GM21447 (cell line): ENCODE measurements at regions not wholly inside any gene's neighbourhood (a gene's known extent, or its start where the extent isn't known, plus 50 kb on each side); places are given as distances from the start of the nearest gene placed in this dataset.

Source experiments
- ATAC-seq: cut with Tn5 transposase; IDR thresholded peaks from one replicate; pipeline ENCODE4 v1.9.1; 2021; ENCODE audit not compliant: unreplicated experiment

- no peak for ATAC-seq
Observed at GRCh38 chr1:244106837-244107493, 55.9 kb downstream of the ZBTB18 start.

GRCh38 chr1:244111027-244111426, 59.9 kb downstream of the ZBTB18 start:
- ATAC-seq, result no peak

- no peak for ATAC-seq
Observed at GRCh38 chr1:244112041-244112440, 61.0 kb downstream of the ZBTB18 start.

GRCh38 chr1:244112636-244113035, 61.6 kb downstream of the ZBTB18 start:
- no peak for ATAC-seq

GRCh38 chr1:244113532-244114320, 62.6 kb downstream of the ZBTB18 start:
- ATAC-seq, result no peak

- no peak for ATAC-seq
Observed at GRCh38 chr1:244114892-244115291, 63.8 kb downstream of the ZBTB18 start.

GRCh38 chr1:244116946-244117345, 65.9 kb downstream of the ZBTB18 start:
- no peak for ATAC-seq

- ATAC-seq, result no peak
Observed at GRCh38 chr1:244118109-244118761, 67.2 kb downstream of the ZBTB18 start.

GRCh38 chr1:244128591-244129383, 77.7 kb downstream of the ZBTB18 start:
- no peak for ATAC-seq

- no peak for ATAC-seq
Observed at GRCh38 chr1:244137276-244137675, 86.2 kb downstream of the ZBTB18 start.

- no peak for ATAC-seq
Observed at GRCh38 chr1:244137725-244138124, 86.6 kb downstream of the ZBTB18 start.

GRCh38 chr1:244138399-244138798, 87.3 kb downstream of the ZBTB18 start:
- no peak for ATAC-seq

- ATAC-seq, result no peak
Observed at GRCh38 chr1:244139655-244140054, 88.6 kb downstream of the ZBTB18 start.

- no peak for ATAC-seq
Observed at GRCh38 chr1:244140420-244140819, 89.3 kb downstream of the ZBTB18 start.

- ATAC-seq, result no peak
Observed at GRCh38 chr1:244144053-244144452, 93.0 kb downstream of the ZBTB18 start.

- no peak for ATAC-seq
Observed at GRCh38 chr1:244150071-244150470, 99.0 kb downstream of the ZBTB18 start.

- ATAC-seq, result no peak
Observed at GRCh38 chr1:244150665-244151064, 99.6 kb downstream of the ZBTB18 start.

GRCh38 chr1:244151537-244151936, 100.5 kb downstream of the ZBTB18 start:
- no peak for ATAC-seq

- no peak for ATAC-seq
Observed at GRCh38 chr1:244154508-244154871, 103.4 kb downstream of the ZBTB18 start.

- no peak for ATAC-seq
Observed at GRCh38 chr1:244154872-244155531, 103.9 kb downstream of the ZBTB18 start.

- ATAC-seq, result no peak
Observed at GRCh38 chr1:244155661-244156060, 104.6 kb downstream of the ZBTB18 start.
